ENCODE measurements at regions not wholly inside any gene's neighbourhood (a gene's known extent, or its start where the extent isn't known, plus 50 kb on each side); places are given as distances from the start of the nearest gene placed in this dataset.

DNA sequence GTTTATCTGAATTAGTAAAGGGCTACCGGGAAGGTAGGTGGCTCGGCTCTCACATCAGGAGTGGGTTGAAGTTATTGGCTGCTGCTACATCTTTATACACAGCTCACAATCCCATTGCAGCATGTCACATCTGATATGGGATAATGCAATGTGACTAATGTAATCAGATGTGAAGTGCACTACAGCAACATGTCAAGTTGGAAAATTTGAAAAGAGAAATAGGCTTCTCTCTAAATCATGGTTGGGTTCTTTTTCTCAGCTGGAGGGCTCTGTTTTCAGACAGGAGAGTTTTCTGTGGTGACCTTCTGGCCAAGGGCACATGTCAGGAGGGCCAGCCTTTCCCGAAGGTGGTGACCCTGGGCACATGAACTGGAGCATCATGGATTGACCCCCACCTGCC is 337.5 kb downstream of the HRH4 start:
- DNase-seq, result no peak

GRCh38 chr18:24799176-24799575 is 338.7 kb downstream of the HRH4 start:
- no peak for DNase-seq

DNA sequence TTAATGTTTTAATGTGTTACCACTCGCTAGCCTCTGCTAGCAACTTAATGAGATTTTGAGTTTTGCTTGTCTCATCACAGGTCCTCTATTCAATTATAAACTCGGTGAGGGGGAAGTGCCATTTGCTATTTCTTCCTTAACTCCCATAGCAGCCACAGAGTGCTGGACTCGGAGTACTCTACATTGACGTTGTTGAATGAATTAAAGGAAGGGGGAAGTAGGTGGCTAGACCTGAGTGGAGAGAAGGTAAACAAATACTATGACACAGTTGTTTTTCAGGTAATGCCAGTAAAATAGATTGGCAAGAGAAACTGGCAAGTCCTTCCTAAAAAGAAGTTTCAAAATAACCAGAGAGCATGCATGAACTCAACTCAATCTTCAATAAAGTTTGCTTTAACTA is 339.3 kb downstream of the HRH4 start:
- no peak for DNase-seq

DNA sequence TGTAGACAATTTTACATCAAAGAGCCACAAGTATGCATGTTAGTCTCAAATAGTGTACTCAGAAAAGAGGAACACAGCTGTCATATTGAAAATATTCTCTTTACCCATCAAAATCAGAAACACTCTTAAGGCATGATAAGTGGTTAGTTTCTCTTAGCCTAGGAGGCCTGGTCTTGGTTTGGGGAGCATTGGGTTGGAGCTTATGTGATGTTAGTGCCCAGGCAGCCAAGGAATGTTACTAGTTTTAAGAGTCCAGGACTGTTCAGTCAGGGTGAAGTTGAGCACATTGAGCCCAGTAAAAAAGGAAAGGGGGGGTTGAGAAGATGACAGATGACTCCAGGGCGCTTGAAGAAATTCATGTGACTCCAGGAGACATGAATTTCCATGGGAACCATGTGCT is 340.6 kb downstream of the HRH4 start:
- DNase-seq, result no peak

DNA sequence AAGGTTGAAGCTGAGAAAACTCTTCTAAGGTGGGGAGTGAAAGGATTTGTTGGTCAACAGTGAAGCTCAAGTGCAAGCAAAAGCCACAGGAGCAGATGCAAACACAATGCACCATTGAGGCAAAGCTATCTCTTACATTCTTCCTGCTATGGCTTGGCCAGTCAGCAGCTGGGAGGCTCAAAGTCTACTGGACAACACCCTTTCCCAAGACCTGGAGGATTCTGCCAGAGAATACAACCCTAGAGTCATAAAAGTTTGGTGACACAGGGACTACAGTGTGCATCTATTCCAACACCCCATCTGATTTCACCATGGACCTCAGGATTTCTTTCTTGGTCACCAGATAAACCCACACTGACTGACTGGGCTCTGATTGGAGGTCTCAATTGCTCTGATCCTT is 342.0 kb downstream of the HRH4 start:
- no peak for DNase-seq

GRCh38 chr18:24805156-24805555 is 344.7 kb downstream of the HRH4 start:
- DNase-seq, result no peak

DNA sequence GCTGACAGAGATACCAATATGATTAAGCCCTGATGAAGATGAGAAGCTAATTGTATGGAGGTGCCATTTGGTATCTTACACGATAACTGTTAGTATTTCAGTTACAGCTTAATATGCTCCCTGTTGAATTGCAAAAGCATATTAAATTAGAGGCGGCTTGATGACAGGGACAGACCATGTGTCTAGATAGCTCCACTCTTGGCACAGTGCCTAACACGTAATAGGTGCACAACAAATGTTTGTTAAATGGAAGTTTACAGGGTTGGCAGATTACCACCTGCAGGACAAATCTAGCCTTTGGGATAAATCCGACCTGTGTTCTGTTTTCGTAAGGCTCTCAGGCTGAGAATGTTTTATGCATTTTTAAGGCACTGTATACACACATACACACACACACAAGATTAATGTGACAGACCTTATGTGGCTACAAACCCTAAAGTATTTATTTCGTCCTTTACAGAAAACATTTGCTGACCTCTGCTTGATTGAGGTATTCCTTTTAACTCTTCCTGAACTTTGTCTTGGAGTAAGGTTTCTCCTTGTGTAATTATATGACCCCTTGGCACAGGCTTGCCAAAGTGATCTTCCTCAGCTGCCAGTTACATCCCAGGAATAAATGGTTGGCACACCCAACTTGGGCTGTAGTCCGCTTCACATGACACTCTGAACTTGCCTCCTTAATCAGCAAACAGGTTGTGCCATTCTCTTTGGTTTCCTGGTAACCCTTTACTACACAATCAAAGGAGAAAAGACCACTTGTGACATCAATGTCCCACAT is 348.9 kb downstream of the HRH4 start:
- DNase-seq, result no peak

GRCh38 chr18:24810561-24811305 is 350.3 kb downstream of the HRH4 start:
- no peak for DNase-seq

DNA sequence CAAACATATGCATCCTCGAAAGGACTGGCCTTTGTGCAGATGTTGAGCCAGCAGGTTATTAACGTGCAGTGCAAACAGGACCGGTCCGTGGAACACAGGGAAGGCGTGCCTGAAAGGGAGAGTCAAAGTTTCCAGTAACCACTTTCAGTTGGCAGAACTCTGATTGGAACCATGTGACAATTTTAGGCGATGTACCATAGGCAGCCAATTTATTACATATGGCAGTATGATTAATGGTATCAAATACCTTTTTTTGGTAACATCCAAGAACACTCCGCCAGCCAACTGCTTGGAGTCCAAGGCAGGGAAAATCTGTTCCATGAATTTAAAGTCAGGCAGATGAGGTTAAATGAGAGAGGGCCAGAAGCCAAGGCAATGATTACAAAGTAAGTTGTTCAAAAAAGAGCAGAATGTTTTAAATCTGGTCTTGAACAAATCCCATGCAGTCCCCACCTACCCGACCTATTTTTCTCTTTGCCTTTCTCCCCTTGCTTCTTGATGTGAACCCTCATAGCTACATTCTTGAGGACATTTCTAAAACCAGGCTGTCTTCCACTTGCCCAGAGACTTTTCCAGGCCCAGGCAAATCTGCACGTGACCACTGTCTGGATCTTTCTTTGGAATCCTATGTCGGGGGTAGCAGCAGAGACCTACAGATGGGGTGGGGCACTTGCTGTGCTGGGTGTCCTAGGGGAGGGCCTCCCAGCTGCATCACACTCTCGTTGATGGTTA is 351.7 kb downstream of the HRH4 start:
- no peak for DNase-seq

DNA sequence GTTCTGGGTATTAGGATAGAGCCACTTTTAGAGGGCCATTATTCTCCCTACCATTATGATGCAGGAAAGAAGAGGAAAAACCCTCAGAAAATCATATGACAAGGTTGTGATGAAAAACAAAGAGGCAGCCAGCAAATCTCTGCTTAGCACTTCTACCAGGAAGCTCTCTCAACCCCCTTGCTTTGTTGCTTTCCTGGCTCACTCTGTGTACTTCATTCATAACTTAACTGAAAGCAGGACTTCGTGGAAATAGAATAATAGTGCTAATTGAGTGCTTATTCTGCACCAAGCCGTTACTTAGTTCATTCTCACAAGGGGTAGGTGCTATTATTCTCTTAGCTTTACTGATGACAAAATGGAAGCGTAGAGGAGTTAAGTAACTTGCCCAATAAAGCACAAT is 354.1 kb downstream of the HRH4 start:
- no peak for DNase-seq

GRCh38 chr18:24817150-24817549 is 356.7 kb downstream of the HRH4 start:
- no peak for DNase-seq

- DNase-seq, result no peak
These were observed 357.3 kb downstream of the HRH4 start for GRCh38 chr18:24817587-24818371.

GRCh38 chr18:24818441-24818840 is 358.0 kb downstream of the HRH4 start:
- no peak for DNase-seq

- DNase-seq, result no peak
These were observed 358.9 kb downstream of the HRH4 start for GRCh38 chr18:24819141-24819890.

- DNase-seq, result no peak
These were observed 365.0 kb downstream of the HRH4 start for GRCh38 chr18:24825397-24825796.

GRCh38 chr18:24826605-24827004 is 366.2 kb downstream of the HRH4 start:
- no peak for DNase-seq

GRCh38 chr18:24827501-24827900 is 367.1 kb downstream of the HRH4 start:
- no peak for DNase-seq

GRCh38 chr18:24831081-24831480 is 370.6 kb downstream of the HRH4 start:
- no peak for DNase-seq

- DNase-seq, result no peak
These were observed 371.6 kb downstream of the HRH4 start for GRCh38 chr18:24831871-24832665.

DNA sequence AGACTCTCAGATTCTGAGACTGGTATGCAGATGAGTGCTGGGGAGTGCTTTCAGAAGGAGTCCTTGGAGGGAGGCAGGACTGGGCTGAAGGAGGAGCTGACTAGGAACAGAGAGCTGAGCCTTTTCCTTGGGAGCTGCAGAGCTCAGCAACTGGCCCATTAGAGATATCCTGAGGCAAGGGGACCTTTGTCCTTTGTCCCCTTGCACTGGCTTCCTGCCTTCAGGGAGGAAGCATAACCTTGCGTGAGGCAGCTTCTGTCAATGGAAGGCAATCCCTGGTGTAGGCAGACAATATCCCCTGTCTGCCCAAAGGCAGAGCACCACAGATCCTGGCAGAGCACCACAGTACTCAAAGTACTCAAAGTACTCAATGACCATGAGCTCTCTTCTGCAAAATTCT is 375.3 kb downstream of the HRH4 start:
- no peak for DNase-seq

DNA sequence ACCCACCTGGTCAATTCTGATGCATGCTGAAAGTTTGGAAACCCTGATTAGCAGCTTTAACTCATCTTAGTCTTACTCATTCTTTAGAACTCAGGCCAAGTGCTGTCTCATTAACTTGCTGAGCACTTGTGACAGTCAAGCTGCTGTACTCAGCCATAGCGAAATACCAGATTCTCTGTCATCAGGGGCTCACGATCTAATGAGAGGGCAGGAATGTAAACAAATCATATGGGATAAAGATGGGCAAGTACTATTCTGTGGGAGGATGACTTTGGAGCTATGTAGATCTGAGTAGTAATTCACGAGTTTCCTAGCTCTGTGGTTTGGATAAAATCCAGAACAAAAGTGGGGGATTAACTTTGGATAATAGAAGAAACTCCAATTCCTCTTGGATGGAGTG is 376.6 kb downstream of the HRH4 start:
- no peak for DNase-seq

Measured in stimulated activated CD4-positive, alpha-beta T cell treated with anti-CD3 and anti-CD28 coated beads, Interleukin-1b, Interleukin-23, amount 100 ng/mL, for 48 hours (primary cell).